Osteoblast (primary cell): ENCODE measurements at regions not wholly inside any gene's neighbourhood (a gene's known extent, or its start where the extent isn't known, plus 50 kb on each side); places are given as distances from the start of the nearest gene placed in this dataset.

Experiments used
- DNase-seq: peaks from one replicate; pipeline ENCODE4 v3.0.0; 2011; ENCODE audit warnings: low spot score, mixed read lengths; ENCODE audit not compliant: insufficient read length; ENCODE audit errors: missing footprints
- H2AFZ ChIP-seq: 2 replicates; pipeline ENCODE4 v1.6.0; 2011; ENCODE audit warnings: mild to moderate bottlenecking, low read length
- H3K27ac ChIP-seq: 2 replicates; pipeline ENCODE4 v1.5.1; 2011; ENCODE audit warnings: mild to moderate bottlenecking, low read depth, low read length, moderate library complexity
- H3K27me3 ChIP-seq: 2 replicates; pipeline ENCODE4 v1.6.0; 2012; ENCODE audit warnings: mild to moderate bottlenecking, control low read depth, inconsistent platforms, low read length, moderate library complexity; ENCODE audit not compliant: insufficient read depth
- H3K36me3 ChIP-seq: 2 replicates; pipeline ENCODE4 v1.5.1; 2011; ENCODE audit warnings: mild to moderate bottlenecking, low read length, control low read depth, moderate library complexity; ENCODE audit not compliant: insufficient read depth
- H3K4me1 ChIP-seq: 2 replicates; pipeline ENCODE4 v1.5.1; 2011; ENCODE audit warnings: mild to moderate bottlenecking, low read length, control low read depth, moderate library complexity; ENCODE audit not compliant: insufficient read depth
- H3K4me2 ChIP-seq: 2 replicates; pipeline ENCODE4 v1.6.0; 2011; ENCODE audit warnings: mild to moderate bottlenecking, low read length; ENCODE audit not compliant: insufficient read depth
- H3K4me3 ChIP-seq: fragments of 200-600 bp; sonication (generic); 3 replicates; pipeline ENCODE4 v1.5.1; 2012; ENCODE audit warnings: mild to moderate bottlenecking, low read length, inconsistent platforms; ENCODE audit not compliant: insufficient read depth
- H3K79me2 ChIP-seq: 2 replicates; pipeline ENCODE4 v1.6.0; 2012; ENCODE audit warnings: mild to moderate bottlenecking, low read length, control low read depth, inconsistent platforms; ENCODE audit not compliant: insufficient read depth
- H3K9me3 ChIP-seq: 2 replicates; pipeline ENCODE4 v1.5.1; 2011; ENCODE audit warnings: low read depth, low read length, control low read depth
- H4K20me1 ChIP-seq: 2 replicates; pipeline ENCODE4 v1.6.0; 2012; ENCODE audit warnings: mild to moderate bottlenecking, low read length, control low read depth; ENCODE audit not compliant: insufficient read depth
- CTCF ChIP-seq: IDR thresholded peaks from 2 replicates; pipeline ENCODE4 v1.5.1; 2011; ENCODE audit warnings: mild to moderate bottlenecking, low read depth, low read length, moderate library complexity; ENCODE audit errors: extremely low read depth

- Histone ChIP-seq H4K20me1 (no peaks in the 10 kb centered on the region), H3K79me2 (no peaks in the 10 kb centered on the region), H3K27ac (no peak overlapping the region), H3K4me1 (no peaks in the 10 kb centered on the region), H3K9me3 (no peaks in the 10 kb centered on the region), H3K4me3 (no peak overlapping the region), H3K27me3 (no peaks in the 10 kb centered on the region), H3K4me2 (no peak overlapping the region), H2AFZ (no peak overlapping the region), H3K36me3 (no peaks in the 10 kb centered on the region)
- DNase-seq = no peak
- TF ChIP-seq CTCF = no peak
These were observed 1072.8 kb downstream of the TMEM121 start for GRCh38 chr14:106599209-106599608.

- Histone ChIP-seq H3K4me1 (no peaks in the 10 kb centered on the region), H3K4me2 (no peak overlapping the region), H3K9me3 (no peaks in the 10 kb centered on the region), H3K27ac (no peak overlapping the region), H3K79me2 (no peaks in the 10 kb centered on the region), H3K4me3 (no peak overlapping the region), H2AFZ (no peak overlapping the region), H3K27me3 (no peaks in the 10 kb centered on the region), H4K20me1 (no peaks in the 10 kb centered on the region), H3K36me3 (no peaks in the 10 kb centered on the region)
- no peak for DNase-seq
- no peak for TF ChIP-seq CTCF
These were observed 1079.4 kb downstream of the TMEM121 start for GRCh38 chr14:106605548-106606448.

- no peaks in the 10 kb centered on the region for H3K27me3 ChIP-seq
- TF ChIP-seq CTCF = no peak
- no peak overlapping the region for H3K4me2 ChIP-seq
These were observed 1080.6 kb downstream of the TMEM121 start for GRCh38 chr14:106606936-106607335.

GRCh38 chr14:106610691-106611090 lies 1084.3 kb downstream of the TMEM121 start:
- no peak for TF ChIP-seq CTCF
- Histone ChIP-seq H3K27ac (no peak overlapping the region), H3K36me3 (no peaks in the 10 kb centered on the region), H3K27me3 (no peaks in the 10 kb centered on the region), H2AFZ (no peak overlapping the region), H3K79me2 (no peaks in the 10 kb centered on the region), H3K4me3 (no peak overlapping the region), H3K9me3 (no peaks in the 10 kb centered on the region), H3K4me2 (no peak overlapping the region), H3K4me1 (no peaks in the 10 kb centered on the region), H4K20me1 (no peaks in the 10 kb centered on the region)
- no peak for DNase-seq

More at GRCh38 chr14:106606936-106607335, 1080.6 kb downstream of the TMEM121 start:
- Histone ChIP-seq H3K79me2 (no peaks in the 10 kb centered on the region), H3K4me1 (no peaks in the 10 kb centered on the region), H4K20me1 (no peaks in the 10 kb centered on the region), H3K27ac (no peak overlapping the region), H3K4me3 (no peak overlapping the region), H3K36me3 (no peaks in the 10 kb centered on the region), H2AFZ (no peak overlapping the region), H3K9me3 (no peaks in the 10 kb centered on the region)
- no peak for DNase-seq
